ENCODE measurements at regions not wholly inside any gene's neighbourhood (a gene's known extent, or its start where the extent isn't known, plus 50 kb on each side); places are given as distances from the start of the nearest gene placed in this dataset.
"Not testable (repeated sequence)": the region's sequence is repeated elsewhere in the genome, so short reads cannot be mapped to it uniquely, and the experiment has no call there.

GRCh38 chr11:8772571-8773519, 90.3 kb downstream of the RPL27A start:
- CTCF ChIA-PET, result no interaction called here
- Histone ChIP-seq H3K4me1 (ENCODE audit: control insufficient read depth in 2 of 2, insufficient read depth in 2 of 2, low read length in 2 of 2) (no peaks in the 10 kb centered on the region), H3K36me3 (ENCODE audit: control insufficient read depth in 2 of 3, insufficient read depth in 3 of 3, low read length in 3 of 3) (no peaks in the 10 kb centered on the region), H3K9me3 (ENCODE audit: control insufficient read depth in 2 of 3, low read length in 3 of 3) (no peaks in the 10 kb centered on the region), H3K4me3 (ENCODE audit: low read length) (no peak overlapping the region), H3K27me3 (ENCODE audit: control insufficient read depth in 2 of 2, insufficient read depth in 2 of 2, low read length in 2 of 2) (no peaks in the 10 kb centered on the region), H3K27ac (ENCODE audit: low read depth, low read length) (no peak overlapping the region)
- DNase-seq (no peak), ATAC-seq (no peak)
- Mint-ChIP-seq H3K9me3 (no peaks in the 10 kb centered on the region), H3K36me3 (no peaks in the 10 kb centered on the region), H3K4me3 (no peak overlapping the region), H3K27me3 (peaks cover 0 to 13% (median 0%) of the 10 kb centered on the region in 5 donors), H3K27ac (no peak overlapping the region), H3K4me1 (peaks cover 0 to 3% (median 0%) of the 10 kb centered on the region in 7 donors)
- intact Hi-C loops (cut with micrococcal nuclease), result no loop called here
- POLR2A ChIA-PET, result no interaction called here

- peaks cover 0 to 6% (median 0%) of the 10 kb centered on the region in 5 donors for H3K27me3 Mint-ChIP-seq
- Histone ChIP-seq H3K4me3 (ENCODE audit: low read length) (no peak overlapping the region), H3K27me3 (ENCODE audit: control insufficient read depth in 2 of 2, insufficient read depth in 2 of 2, low read length in 2 of 2) (no peaks in the 10 kb centered on the region), H3K36me3 (ENCODE audit: control insufficient read depth in 2 of 3, insufficient read depth in 3 of 3, low read length in 3 of 3) (no peaks in the 10 kb centered on the region), H3K27ac (ENCODE audit: low read depth, low read length) (no peak overlapping the region), H3K9me3 (ENCODE audit: control insufficient read depth in 2 of 3, low read length in 3 of 3) (no peaks in the 10 kb centered on the region), H3K4me1 (ENCODE audit: control insufficient read depth in 2 of 2, insufficient read depth in 2 of 2, low read length in 2 of 2) (no peaks in the 10 kb centered on the region)
- no peak overlapping the region for H3K4me3 Mint-ChIP-seq
- no peak for DNase-seq
- ATAC-seq, result no peak
- ChIA-PET CTCF (no interaction called here), POLR2A (no interaction called here)
- H3K36me3 Mint-ChIP-seq, result no peaks in the 10 kb centered on the region
- H3K9me3 Mint-ChIP-seq, result no peaks in the 10 kb centered on the region
- intact Hi-C loops (cut with micrococcal nuclease), result no loop called here
- peaks cover 0 to 3% (median 0%) of the 10 kb centered on the region in 7 donors for H3K4me1 Mint-ChIP-seq
- no peak overlapping the region for H3K27ac Mint-ChIP-seq
These were observed 91.4 kb downstream of the RPL27A start for GRCh38 chr11:8773916-8774539.

GRCh38 chr11:8774916-8775315, 92.3 kb downstream of the RPL27A start:
- CTCF ChIA-PET, H3K27ac Mint-ChIP-seq: not testable (repeated sequence)

DNA sequence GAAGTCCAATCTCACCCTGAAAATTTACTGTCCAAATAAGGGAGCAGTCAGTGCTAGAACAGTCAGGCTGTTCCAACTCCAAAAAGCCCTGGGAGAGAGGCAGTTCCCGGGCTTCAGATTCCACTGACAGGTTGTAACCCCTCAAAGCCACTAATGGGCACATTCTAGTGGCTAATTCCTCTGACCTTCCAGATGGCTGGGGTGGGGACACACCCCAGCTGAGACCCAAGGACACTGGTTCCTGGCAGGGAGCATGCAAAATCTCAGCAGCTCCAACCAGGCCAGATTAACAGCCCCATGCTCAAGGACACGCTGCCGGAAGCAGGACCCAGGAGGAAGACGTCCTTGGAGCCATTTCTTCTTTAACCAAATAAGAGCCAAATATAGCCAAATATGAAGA, 92.7 kb downstream of the RPL27A start:
- no peaks in the 10 kb centered on the region for H3K9me3 ChIP-seq (ENCODE audit: control insufficient read depth in 2 of 3, low read length in 3 of 3)
- CTCF ChIA-PET, result no interaction called here
- no peaks in the 10 kb centered on the region for H3K4me1 ChIP-seq (ENCODE audit: control insufficient read depth in 2 of 2, insufficient read depth in 2 of 2, low read length in 2 of 2)
- H3K27me3 ChIP-seq (ENCODE audit: control insufficient read depth in 2 of 2, insufficient read depth in 2 of 2, low read length in 2 of 2), result no peaks in the 10 kb centered on the region
- ATAC-seq (no peak), DNase-seq (no peak)
- intact Hi-C loops (cut with micrococcal nuclease), result no loop called here
- no peak overlapping the region for H3K4me3 ChIP-seq (ENCODE audit: low read length)
- no peaks in the 10 kb centered on the region for H3K9me3 Mint-ChIP-seq
- H3K27ac ChIP-seq (ENCODE audit: low read depth, low read length), result no peak overlapping the region
- H3K4me3 Mint-ChIP-seq, result no peak overlapping the region
- H3K27ac Mint-ChIP-seq, result no peak overlapping the region
- H3K4me1 Mint-ChIP-seq, result peaks cover 0 to 3% (median 0%) of the 10 kb centered on the region in 7 donors
- H3K36me3 Mint-ChIP-seq, result no peaks in the 10 kb centered on the region
- H3K36me3 ChIP-seq (ENCODE audit: control insufficient read depth in 2 of 3, insufficient read depth in 3 of 3, low read length in 3 of 3), result no peaks in the 10 kb centered on the region
- peaks cover under 1 to 7% (median 4%) of the 10 kb centered on the region in 5 donors for H3K27me3 Mint-ChIP-seq
- POLR2A ChIA-PET, result no interaction called here

More at GRCh38 chr11:8774916-8775315, 92.3 kb downstream of the RPL27A start:
- H3K9me3 ChIP-seq (ENCODE audit: control insufficient read depth in 2 of 3, low read length in 3 of 3); H3K4me3 ChIP-seq (ENCODE audit: low read length); DNase-seq; H3K36me3 Mint-ChIP-seq; H3K4me3 Mint-ChIP-seq; H3K4me1 Mint-ChIP-seq; intact Hi-C loops (cut with micrococcal nuclease); ATAC-seq; H3K36me3 ChIP-seq (ENCODE audit: control insufficient read depth in 2 of 3, insufficient read depth in 3 of 3, low read length in 3 of 3); POLR2A ChIA-PET; H3K9me3 Mint-ChIP-seq; H3K27ac ChIP-seq (ENCODE audit: low read depth, low read length); H3K27me3 ChIP-seq (ENCODE audit: control insufficient read depth in 2 of 2, insufficient read depth in 2 of 2, low read length in 2 of 2); H3K4me1 ChIP-seq (ENCODE audit: control insufficient read depth in 2 of 2, insufficient read depth in 2 of 2, low read length in 2 of 2); H3K27me3 Mint-ChIP-seq: not testable (repeated sequence)

DNA sequence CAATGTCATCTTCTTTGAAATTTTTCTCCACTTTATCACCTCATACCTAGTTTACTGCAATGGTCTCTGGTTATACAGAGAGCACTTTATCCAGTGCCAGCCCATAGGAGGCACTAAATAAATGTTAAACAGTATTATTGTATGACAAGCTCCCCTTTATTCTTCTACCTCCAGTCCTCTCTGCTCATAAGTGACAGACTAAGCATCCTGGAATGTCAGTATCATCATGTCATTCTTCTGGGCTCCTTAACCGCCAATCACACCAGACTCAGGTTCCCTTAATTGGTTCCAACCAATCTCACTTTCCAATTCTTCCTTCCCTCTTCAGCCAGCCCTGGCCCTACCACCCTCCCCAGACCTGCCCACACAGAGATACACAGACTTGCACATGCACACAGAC, 93.1 kb downstream of the RPL27A start:
- ChIA-PET POLR2A (no interaction called here), CTCF (no interaction called here)
- no peak overlapping the region for H3K4me3 Mint-ChIP-seq
- intact Hi-C loops (cut with micrococcal nuclease), result no loop called here
- no peaks in the 10 kb centered on the region for H3K36me3 Mint-ChIP-seq
- Histone ChIP-seq H3K27me3 (ENCODE audit: control insufficient read depth in 2 of 2, insufficient read depth in 2 of 2, low read length in 2 of 2) (no peaks in the 10 kb centered on the region), H3K4me1 (ENCODE audit: control insufficient read depth in 2 of 2, insufficient read depth in 2 of 2, low read length in 2 of 2) (no peaks in the 10 kb centered on the region), H3K4me3 (ENCODE audit: low read length) (no peak overlapping the region), H3K9me3 (ENCODE audit: control insufficient read depth in 2 of 3, low read length in 3 of 3) (no peaks in the 10 kb centered on the region), H3K36me3 (ENCODE audit: control insufficient read depth in 2 of 3, insufficient read depth in 3 of 3, low read length in 3 of 3) (no peaks in the 10 kb centered on the region), H3K27ac (ENCODE audit: low read depth, low read length) (no peak overlapping the region)
- H3K27ac Mint-ChIP-seq, result no peak overlapping the region
- no peaks in the 10 kb centered on the region for H3K9me3 Mint-ChIP-seq
- H3K4me1 Mint-ChIP-seq, result peaks cover 0 to 3% (median 0%) of the 10 kb centered on the region in 7 donors
- ATAC-seq (no peak), DNase-seq (no peak)
- peaks cover 4 to 11% (median 7%) of the 10 kb centered on the region in 5 donors for H3K27me3 Mint-ChIP-seq

DNA sequence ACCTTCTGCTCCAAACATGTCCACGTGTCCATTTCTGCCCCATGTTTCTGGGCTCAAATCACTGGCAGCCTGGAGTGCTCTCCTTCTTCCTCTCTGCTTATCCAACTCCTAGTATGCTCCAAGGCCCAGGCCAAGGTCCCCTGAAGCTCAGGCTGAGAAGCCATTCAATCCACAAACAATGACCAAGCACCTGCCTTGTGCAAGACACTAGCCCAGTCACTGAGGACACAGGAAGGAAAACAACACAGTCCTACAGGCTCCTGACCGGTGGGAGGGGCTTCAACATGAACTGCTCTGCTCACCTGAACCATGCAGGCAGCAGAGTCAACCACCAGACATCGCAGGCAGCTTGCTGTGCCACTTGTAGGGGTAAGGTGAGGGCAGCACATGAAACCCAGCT, 93.6 kb downstream of the RPL27A start:
- ChIA-PET CTCF (no interaction called here), POLR2A (no interaction called here)
- intact Hi-C loops (cut with micrococcal nuclease), result no loop called here
- Histone ChIP-seq H3K9me3 (ENCODE audit: control insufficient read depth in 2 of 3, low read length in 3 of 3) (no peaks in the 10 kb centered on the region), H3K27ac (ENCODE audit: low read depth, low read length) (no peak overlapping the region), H3K27me3 (ENCODE audit: control insufficient read depth in 2 of 2, insufficient read depth in 2 of 2, low read length in 2 of 2) (no peaks in the 10 kb centered on the region), H3K4me1 (ENCODE audit: control insufficient read depth in 2 of 2, insufficient read depth in 2 of 2, low read length in 2 of 2) (no peaks in the 10 kb centered on the region), H3K36me3 (ENCODE audit: control insufficient read depth in 2 of 3, insufficient read depth in 3 of 3, low read length in 3 of 3) (no peaks in the 10 kb centered on the region), H3K4me3 (ENCODE audit: low read length) (no peak overlapping the region)
- Mint-ChIP-seq H3K9me3 (no peaks in the 10 kb centered on the region), H3K36me3 (no peaks in the 10 kb centered on the region), H3K4me3 (no peak overlapping the region), H3K4me1 (peaks cover 0 to 3% (median 0%) of the 10 kb centered on the region in 7 donors), H3K27me3 (peaks cover 8 to 15% (median 11%) of the 10 kb centered on the region in 5 donors), H3K27ac (no peak overlapping the region)
- ATAC-seq (no peak), DNase-seq (no peak)

Data from naive thymus-derived CD4-positive, alpha-beta T cell (primary cell).